HepG2 (cell line): ENCODE measurements at regions not wholly inside any gene's neighbourhood (a gene's known extent, or its start where the extent isn't known, plus 50 kb on each side); places are given as distances from the start of the nearest gene placed in this dataset.

Experiments used
- ATAC-seq: fragments of 200-7000 bp; cut with Tn5 transposase; 3 replicates; pipeline ENCODE4 v1.9.1; 2020; ENCODE audit warnings: mild to moderate bottlenecking, moderate library complexity
- BruUV-seq: library from RNA; stranded (reverse); fragments of 400-500 nt; replicated peaks from 2 replicates; lab custom pipeline; 2021; lab: Mats Ljungman, UMichigan
- CTCF ChIA-PET: fragments of 300-600 bp; formaldehyde crosslinking; extraction: SDS; loops from one replicate; lab custom pipeline; 2021; ENCODE audit warnings: low total read pairs, inconsistent platforms, low intra/inter-chr PET ratio; lab: Yijun Ruan, JAX
- POLR2A ChIA-PET: fragments of 350-600 bp; sonication (Branson Sonifier 250); formaldehyde crosslinking; loops from one replicate; lab custom pipeline; 2020; ENCODE audit warnings: antibody characterized with exemption, inconsistent platforms; lab: Yijun Ruan, JAX
- DNase-seq: peaks from one replicate; pipeline ENCODE4 v3.0.0-alpha.2; 2015; ENCODE audit warnings: low spot score
- FAIRE-seq: peaks from 3 replicates; lab custom pipeline; 2011; peaks lifted over from hg19 to GRCh38; lab: Jason Lieb, UNC
- H2AFZ ChIP-seq: one replicate; pipeline ENCODE4 v1.6.1; 2011; ENCODE audit warnings: low read length, inconsistent platforms
- H3K27ac ChIP-seq: fragments of 300-600 bp; 3 replicates; pipeline ENCODE4 v1.8.0; 2011; ENCODE audit warnings: mixed run types, mild to moderate bottlenecking, mixed read lengths, low read length, inconsistent platforms; ENCODE audit not compliant: insufficient read depth; ENCODE audit errors: extremely low read length
- H3K27me3 ChIP-seq, 2 experiments: fragments of 200-600 bp in 1 of 2; 2 replicates in 1 of 2; 3 replicates in 1 of 2; pipeline versions ENCODE4 v1.6.0 to v1.8.0; 2011; ENCODE audit warnings: low read length in 2 of 2, mild to moderate bottlenecking in 2 of 2, moderate library complexity in 2 of 2, inconsistent platforms in 1 of 2; ENCODE audit not compliant: insufficient read depth in 2 of 2, control insufficient read depth in 1 of 2
- H3K36me3 ChIP-seq, 2 experiments: fragments of 200-600 bp in 1 of 2; replicated peaks in 1 of 2; 2 replicates in 1 of 2; 3 replicates in 1 of 2; pipeline versions ENCODE4 v1.5.1 to v1.8.0; 2011; ENCODE audit warnings: low read length in 2 of 2, inconsistent platforms in 1 of 2; ENCODE audit not compliant: insufficient read depth in 2 of 2, control insufficient read depth in 1 of 2
- H3K4me1 ChIP-seq: 2 replicates; pipeline ENCODE4 v1.5.1; 2012; ENCODE audit warnings: low read length, inconsistent platforms; ENCODE audit not compliant: insufficient read depth
- H3K4me2 ChIP-seq: 2 replicates; pipeline ENCODE4 v1.6.0; 2011; ENCODE audit warnings: low read depth, low read length, inconsistent platforms
- H3K4me3 ChIP-seq, 3 experiments: fragments of 200-600 bp in 1 of 3; sonication (generic), shearing (Covaris generic) in 1 of 3; replicated peaks in 1 of 3; 2 replicates each; pipeline ENCODE4 v1.5.1; 2011 to 2016; ENCODE audit warnings: low read length in 3 of 3, inconsistent platforms in 2 of 3, low read depth in 2 of 3, mild to moderate bottlenecking in 2 of 3, control low read depth in 1 of 3, mixed read lengths in 1 of 3; ENCODE audit not compliant: insufficient read depth in 1 of 3
- H3K79me2 ChIP-seq: one replicate; pipeline ENCODE4 v1.6.1; 2011; ENCODE audit warnings: low read length, inconsistent platforms; ENCODE audit not compliant: insufficient read depth
- H3K9ac ChIP-seq: 2 replicates; pipeline ENCODE4 v1.6.0; 2011; ENCODE audit warnings: mild to moderate bottlenecking, low read depth, low read length, inconsistent platforms; ENCODE audit not compliant: insufficient read depth
- H3K9me3 ChIP-seq: 2 replicates; pipeline ENCODE4 v1.5.1; 2012; ENCODE audit warnings: mild to moderate bottlenecking, low read length
- H4K20me1 ChIP-seq: 2 replicates; pipeline ENCODE4 v1.6.0; 2011; ENCODE audit warnings: inconsistent platforms, mild to moderate bottlenecking, low read length, moderate library complexity; ENCODE audit not compliant: insufficient read depth
- MIXL1 ChIP-seq: IDR thresholded peaks from 2 replicates; pipeline ENCODE4 v1.6.1; 2016
- MLLT10 ChIP-seq: sonication (generic); formaldehyde crosslinking; IDR thresholded peaks from 2 replicates; pipeline ENCODE4 v1.4.0; 2020; ENCODE audit warnings: missing genetic modification reagents
- MTF1 ChIP-seq: sonication (generic); formaldehyde crosslinking; IDR thresholded peaks from 2 replicates; pipeline ENCODE4 v1.5.0; 2020; ENCODE audit warnings: missing genetic modification reagents
- ZNF138 ChIP-seq: sonication (generic); formaldehyde crosslinking; IDR thresholded peaks from 2 replicates; pipeline ENCODE4 v1.5.0; 2020; ENCODE audit warnings: mild to moderate bottlenecking, low read depth, missing genetic modification reagents
- ZNF282 ChIP-seq: fragments of 450-650 bp; IDR thresholded peaks from 2 replicates; pipeline ENCODE4 v1.6.1; 2018; ENCODE audit not compliant: partially characterized antibody
- ZNF431 ChIP-seq: sonication (generic); formaldehyde crosslinking; IDR thresholded peaks from 2 replicates; pipeline ENCODE4 v1.9.0; 2022; ENCODE audit warnings: missing genetic modification reagents, low read depth, mild to moderate bottlenecking, borderline replicate concordance
- ZNF567 ChIP-seq: sonication (generic); formaldehyde crosslinking; IDR thresholded peaks from 2 replicates; pipeline ENCODE4 v1.8.1; 2023; ENCODE audit warnings: mild to moderate bottlenecking, missing genetic modification reagents, borderline replicate concordance
- ZNF674 ChIP-seq: sonication (generic); formaldehyde crosslinking; IDR thresholded peaks from 2 replicates; pipeline ENCODE4 v1.5.0; 2020; ENCODE audit warnings: low read depth, mild to moderate bottlenecking, missing genetic modification reagents
- WGBS: methylation state at CpG from one replicate; pipeline ENCODE4 v1.1.6; 2017; ENCODE audit warnings: low lambda C conversion rate; 5-methylcytosine and 5-hydroxymethylcytosine counted together
- in situ Hi-C: cut with HindIII; loops from 2 replicates; pipeline ENCODE4 v1.10.0; 2017; ENCODE audit warnings: low pct_unique_long_range_greater_than_20kb; ENCODE audit not compliant: extremely low pct_ligation_motif_present
- intact Hi-C: fragments of 100-400 bp; cut with micrococcal nuclease; formaldehyde crosslinking; loops from one replicate; pipeline ENCODE4 v1.10.0; 2022; ENCODE audit not compliant: unreplicated experiment
- TF ChIP-seq, protein P1 (sequence below): sonication (generic); formaldehyde crosslinking; IDR thresholded peaks from 2 replicates; pipeline ENCODE4 v1.8.0; 2022; ENCODE audit warnings: mild to moderate bottlenecking, missing genetic modification reagents; ENCODE audit not compliant: insufficient replicate concordance
- TF ChIP-seq, protein P2 (sequence below): IDR thresholded peaks from 2 replicates; pipeline ENCODE4 v1.6.1; 2016; ENCODE audit warnings: low read depth

DNA sequence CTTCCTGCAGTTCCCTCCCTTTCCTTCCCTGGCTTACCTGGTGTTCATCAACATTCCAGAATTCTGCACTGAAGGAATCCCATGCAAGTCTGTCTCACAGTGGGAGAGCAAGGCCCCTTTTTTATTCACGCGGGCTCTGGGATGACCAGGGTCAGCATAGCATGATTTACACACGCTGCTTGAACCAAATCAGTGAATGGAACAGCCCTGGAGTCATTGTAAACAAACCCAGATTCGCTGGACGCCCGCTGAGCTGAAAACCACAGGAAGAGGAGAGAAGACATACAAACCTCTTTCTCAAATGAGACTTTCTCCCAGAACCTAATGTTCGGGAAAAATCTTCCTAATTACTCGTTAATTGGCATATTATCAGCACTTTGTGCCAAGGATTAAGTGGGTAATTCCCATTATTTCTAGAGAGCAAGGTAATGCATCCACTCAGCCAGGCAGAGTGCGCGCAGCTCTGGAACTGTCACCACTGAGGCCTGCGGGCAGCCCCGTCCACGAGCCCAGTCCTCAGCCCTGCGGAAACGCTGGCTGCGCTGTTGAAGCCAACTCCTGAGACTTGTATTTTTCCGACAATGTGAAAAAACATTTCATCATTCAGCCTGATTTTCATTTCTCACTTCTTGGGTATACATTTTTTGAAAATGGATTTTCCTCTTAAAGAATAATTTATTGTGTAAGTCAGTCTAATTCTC is 140.0 kb downstream of the ETS2 start:
- no peak for FAIRE-seq
- ChIA-PET POLR2A (no interaction called here), CTCF (no interaction called here)
- H3K9me3 ChIP-seq, result 0 out of 2 replicates have a peak, but pooled peaks cover 9% of the 10 kb centered on the region
- TF ChIP-seq ZNF138 (no peak), ZNF431 (CRISPR knock-in tag) (no peak), ZNF282 (no peak), MLLT10 (CRISPR knock-in tag) (no peak), MTF1 (no peak), ZNF567 (no peak), ZNF674 (CRISPR knock-in tag) (no peak), MIXL1 (CRISPR knock-in tag) (no peak)
- TF ChIP-seq, protein P1, sequence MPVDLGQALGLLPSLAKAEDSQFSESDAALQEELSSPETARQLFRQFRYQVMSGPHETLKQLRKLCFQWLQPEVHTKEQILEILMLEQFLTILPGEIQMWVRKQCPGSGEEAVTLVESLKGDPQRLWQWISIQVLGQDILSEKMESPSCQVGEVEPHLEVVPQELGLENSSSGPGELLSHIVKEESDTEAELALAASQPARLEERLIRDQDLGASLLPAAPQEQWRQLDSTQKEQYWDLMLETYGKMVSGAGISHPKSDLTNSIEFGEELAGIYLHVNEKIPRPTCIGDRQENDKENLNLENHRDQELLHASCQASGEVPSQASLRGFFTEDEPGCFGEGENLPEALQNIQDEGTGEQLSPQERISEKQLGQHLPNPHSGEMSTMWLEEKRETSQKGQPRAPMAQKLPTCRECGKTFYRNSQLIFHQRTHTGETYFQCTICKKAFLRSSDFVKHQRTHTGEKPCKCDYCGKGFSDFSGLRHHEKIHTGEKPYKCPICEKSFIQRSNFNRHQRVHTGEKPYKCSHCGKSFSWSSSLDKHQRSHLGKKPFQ (CRISPR knock-in tag), result no peak
- TF ChIP-seq, protein P2, sequence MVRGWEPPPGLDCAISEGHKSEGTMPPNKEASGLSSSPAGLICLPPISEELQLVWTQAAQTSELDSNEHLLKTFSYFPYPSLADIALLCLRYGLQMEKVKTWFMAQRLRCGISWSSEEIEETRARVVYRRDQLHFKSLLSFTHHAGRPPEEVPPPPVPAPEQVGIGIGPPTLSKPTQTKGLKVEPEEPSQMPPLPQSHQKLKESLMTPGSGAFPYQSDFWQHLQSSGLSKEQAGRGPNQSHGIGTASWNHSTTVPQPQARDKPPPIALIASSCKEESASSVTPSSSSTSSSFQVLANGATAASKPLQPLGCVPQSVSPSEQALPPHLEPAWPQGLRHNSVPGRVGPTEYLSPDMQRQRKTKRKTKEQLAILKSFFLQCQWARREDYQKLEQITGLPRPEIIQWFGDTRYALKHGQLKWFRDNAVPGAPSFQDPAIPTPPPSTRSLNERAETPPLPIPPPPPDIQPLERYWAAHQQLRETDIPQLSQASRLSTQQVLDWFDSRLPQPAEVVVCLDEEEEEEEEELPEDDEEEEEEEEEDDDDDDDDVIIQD (CRISPR knock-in tag), result no peak
- DNase-seq, result no peak
- H3K4me1 ChIP-seq, result no peaks in the 10 kb centered on the region
- H3K4me3 ChIP-seq, result no peak overlapping the region
- no peaks in the 10 kb centered on the region for H3K36me3 ChIP-seq
- H3K4me2 ChIP-seq, result no peak overlapping the region
- in situ Hi-C loops, result no loop called here
- H3K27me3 ChIP-seq, result no peaks in the 10 kb centered on the region
- H3K9ac ChIP-seq, result no peak overlapping the region
- H3K79me2 ChIP-seq, result no peaks in the 10 kb centered on the region
- 65% methylated on average over 17 of the region's 17 CpGs for WGBS
- intact Hi-C loops, result no loop called here
- no peak overlapping the region for H3K27ac ChIP-seq
- no peak for ATAC-seq
- no TSS peak for BruUV-seq
- H2AFZ ChIP-seq, result no peak overlapping the region
- no peaks in the 10 kb centered on the region for H4K20me1 ChIP-seq
